HG03175 (cell line): ENCODE measurements at regions not wholly inside any gene's neighbourhood (a gene's known extent, or its start where the extent isn't known, plus 50 kb on each side); places are given as distances from the start of the nearest gene placed in this dataset.
A peak's percentile ranks its signal among the peaks of the same experiment; 100 is the strongest.

Experiments used
- ATAC-seq: cut with Tn5 transposase; IDR thresholded peaks from one replicate; pipeline ENCODE4 v1.9.1; 2021; ENCODE audit warnings: mild to moderate bottlenecking, moderate library complexity; ENCODE audit not compliant: unreplicated experiment

DNA sequence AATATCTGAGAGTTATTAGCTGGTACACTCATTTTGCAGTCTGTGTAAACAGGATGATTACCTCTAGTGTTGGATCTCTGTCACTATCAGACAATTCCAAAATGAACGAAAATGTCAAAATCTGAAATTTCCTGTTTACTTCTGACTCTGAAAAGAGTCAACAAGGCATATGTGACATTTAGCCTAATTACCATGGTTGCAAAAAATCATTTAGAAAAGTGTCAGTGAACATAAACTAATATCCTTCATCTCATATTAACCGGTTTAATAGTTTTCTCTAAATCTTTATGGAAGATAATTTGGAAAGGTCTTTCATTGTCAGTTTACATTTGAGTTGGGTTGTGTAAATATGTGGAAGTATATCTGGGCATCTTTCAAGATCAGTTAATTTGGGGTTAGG is 431.8 kb upstream of the HSF2 start:
- ATAC-seq = no peak

DNA sequence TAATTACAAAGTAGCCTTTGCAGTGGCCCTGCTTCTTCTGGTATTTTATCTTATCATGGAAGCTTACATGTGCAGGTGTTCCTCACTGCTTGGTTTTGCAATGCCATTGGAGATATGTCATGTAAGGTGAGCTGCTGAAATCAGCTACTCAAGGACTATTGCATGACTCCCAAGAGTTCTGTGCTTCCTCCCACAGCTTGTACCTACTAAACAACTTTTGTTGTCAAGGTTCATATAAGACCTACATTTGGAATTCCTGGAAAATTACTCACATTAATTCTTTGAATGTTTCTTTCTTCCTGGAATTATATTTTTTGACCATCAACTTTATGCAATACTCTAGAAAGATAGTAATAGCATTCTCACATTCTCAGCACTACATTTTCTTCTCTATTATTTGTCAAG is 427.5 kb upstream of the HSF2 start:
- ATAC-seq = no peak

- no peak for ATAC-seq
These were observed 414.5 kb upstream of the HSF2 start for GRCh38 chr6:121984956-121985355.

DNA sequence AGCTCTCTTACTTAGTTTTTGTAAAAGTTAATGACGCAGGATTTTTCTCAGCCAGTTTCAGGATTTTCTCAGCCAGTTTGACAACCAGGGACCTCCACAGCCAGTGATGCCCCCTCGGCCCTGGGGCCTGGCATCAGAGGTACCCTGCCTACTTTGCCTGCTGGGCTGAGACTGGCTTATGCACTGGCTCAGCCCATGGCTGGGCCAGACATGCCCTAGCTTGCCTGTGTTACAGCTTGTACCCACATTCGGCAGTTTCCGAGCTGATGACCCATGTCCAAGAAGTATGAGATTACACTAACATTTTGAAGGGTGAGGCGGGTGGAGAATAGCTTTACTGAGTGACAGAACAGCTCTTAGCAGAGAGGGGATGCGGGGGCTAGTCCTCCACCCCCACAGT is 406.1 kb upstream of the HSF2 start:
- ATAC-seq = no peak

DNA sequence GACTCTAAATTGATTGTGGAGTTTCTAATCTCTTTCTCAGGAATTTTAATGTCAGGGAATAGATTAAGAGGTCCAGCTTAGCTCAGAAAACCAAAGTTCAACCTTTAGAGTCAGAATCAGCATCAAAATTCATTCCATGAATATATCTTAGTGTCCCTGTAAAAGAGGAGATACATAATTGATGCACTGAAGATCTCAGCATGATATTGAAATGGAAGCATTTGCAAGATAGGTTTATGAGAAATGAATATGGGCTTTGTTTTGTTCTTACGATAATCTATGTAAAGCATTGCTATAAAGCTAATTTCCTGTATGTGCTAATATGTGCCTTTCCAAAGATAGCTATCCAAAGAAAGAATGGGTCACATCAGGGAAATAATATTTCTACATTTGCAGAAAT is 404.5 kb upstream of the HSF2 start:
- no peak for ATAC-seq

DNA sequence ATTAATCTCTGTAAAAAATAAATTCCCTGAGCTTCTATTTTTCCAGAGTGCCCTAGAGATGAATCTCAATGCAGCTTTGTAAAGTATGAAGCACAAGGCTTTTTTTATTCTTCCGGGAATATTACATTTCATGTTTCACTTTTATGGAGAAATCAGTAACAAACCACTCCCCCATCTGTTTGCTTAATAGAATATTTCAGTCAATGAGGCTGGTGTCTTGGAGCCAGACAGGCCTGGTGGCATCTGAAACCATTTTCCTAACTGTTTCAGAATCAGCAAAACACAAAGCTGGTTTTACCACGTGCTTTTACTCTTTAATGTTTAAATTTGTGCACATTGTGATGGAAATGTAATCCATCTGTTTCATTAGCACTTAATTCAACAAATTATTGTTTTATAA is 400.8 kb upstream of the HSF2 start:
- ATAC-seq = no peak

- no peak for ATAC-seq
These were observed 399.9 kb upstream of the HSF2 start for GRCh38 chr6:121999456-122000065.

- no peak for ATAC-seq
These were observed 393.8 kb upstream of the HSF2 start for GRCh38 chr6:122005661-122006060.

- ATAC-seq = no peak
These were observed 392.1 kb upstream of the HSF2 start for GRCh38 chr6:122007339-122007738.

GRCh38 chr6:122008101-122008999 is 391.1 kb upstream of the HSF2 start:
- no peak for ATAC-seq

DNA sequence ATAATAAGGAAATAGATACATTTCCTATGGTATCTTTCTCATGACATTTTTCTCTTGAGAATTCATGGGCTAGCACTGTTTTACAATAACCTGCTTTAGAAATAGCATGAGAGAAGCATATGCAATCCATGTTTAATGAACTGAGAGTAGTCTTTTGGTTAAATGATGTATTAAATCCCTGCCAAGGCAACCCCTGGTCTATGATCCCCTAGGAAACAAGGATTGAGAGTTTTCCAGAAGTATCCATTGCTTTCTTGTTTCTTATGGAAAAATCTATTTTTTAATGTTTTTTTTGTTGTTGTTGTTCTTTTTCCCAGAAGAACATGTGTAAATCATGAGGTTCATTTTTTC is 390.5 kb upstream of the HSF2 start:
- no peak for ATAC-seq

DNA sequence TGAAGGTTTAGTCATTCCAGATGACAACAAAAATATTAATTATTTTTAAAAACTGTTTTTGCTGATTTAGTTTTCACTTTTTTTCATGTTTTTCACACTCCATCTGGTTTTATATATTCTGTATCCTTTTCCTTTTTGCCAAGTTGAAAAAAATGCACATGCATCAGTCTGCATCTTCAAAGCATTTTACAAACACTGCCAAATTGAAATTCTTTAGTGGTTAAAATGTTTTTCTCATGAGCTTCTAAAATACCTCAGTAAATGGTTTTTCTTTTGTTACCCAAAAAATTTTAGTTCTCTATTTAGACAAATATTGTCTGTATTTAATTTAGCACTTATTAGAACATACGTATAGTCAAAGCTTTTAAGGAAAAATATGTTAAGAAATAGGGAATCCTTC is 386.9 kb upstream of the HSF2 start:
- no peak for ATAC-seq

- no peak for ATAC-seq
These were observed 384.5 kb upstream of the HSF2 start for GRCh38 chr6:122014961-122015360.

- peak; percentile 98 for ATAC-seq
These were observed 378.7 kb upstream of the HSF2 start for GRCh38 chr6:122020588-122021264.

GRCh38 chr6:122025104-122025503 is 374.3 kb upstream of the HSF2 start:
- no peak for ATAC-seq

GRCh38 chr6:122026582-122027369 is 372.7 kb upstream of the HSF2 start:
- no peak for ATAC-seq

- no peak for ATAC-seq
These were observed 370.4 kb upstream of the HSF2 start for GRCh38 chr6:122028933-122029522.

DNA sequence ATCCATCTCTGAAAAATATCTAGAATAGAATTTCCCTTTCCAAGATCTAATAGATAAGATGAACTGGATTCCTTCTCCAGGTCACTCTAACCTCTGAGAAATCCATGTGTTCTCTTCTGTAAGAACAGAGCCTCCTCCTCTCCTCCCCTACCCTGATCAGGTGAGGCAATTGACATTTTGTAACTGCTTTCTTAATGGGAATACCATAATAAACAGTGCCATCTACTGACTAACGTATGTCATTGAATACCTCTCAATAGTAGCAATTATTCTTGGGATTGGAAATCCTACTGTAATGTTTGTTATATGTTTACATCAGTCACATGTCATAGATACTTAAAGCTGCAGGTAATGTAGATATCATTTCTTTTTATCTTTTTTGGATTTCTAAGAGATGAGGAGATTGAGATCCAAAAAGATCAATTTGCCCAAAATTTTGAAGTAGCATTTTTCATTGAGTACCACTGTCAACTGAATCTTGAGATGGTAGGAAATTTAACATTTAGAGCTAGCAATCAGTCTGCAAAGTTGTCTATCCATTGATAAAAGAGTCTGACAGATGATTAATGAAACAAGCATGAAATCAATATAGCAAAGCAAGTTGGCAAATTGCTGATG is 365.8 kb upstream of the HSF2 start:
- peak; percentile 87 for ATAC-seq

GRCh38 chr6:122035173-122035572 is 364.3 kb upstream of the HSF2 start:
- ATAC-seq = no peak

DNA sequence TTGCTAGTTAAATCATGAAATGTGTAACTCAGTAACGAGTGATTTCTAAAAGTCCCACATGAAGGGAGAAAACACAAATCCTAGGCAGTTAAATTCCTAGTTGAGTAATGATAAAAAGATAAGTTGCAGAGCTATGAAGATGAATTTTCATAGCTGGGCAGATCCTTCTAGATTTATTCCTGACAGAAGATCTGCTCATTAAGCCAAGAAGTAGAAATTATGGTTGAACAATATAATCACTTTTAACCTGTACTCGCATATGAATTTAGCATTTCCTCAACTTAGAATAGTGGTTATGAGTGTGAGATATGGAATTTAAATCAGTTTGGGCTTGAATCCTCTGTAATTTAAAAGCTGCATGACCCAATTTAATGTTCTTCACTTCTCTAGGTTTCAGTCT is 359.2 kb upstream of the HSF2 start:
- no peak for ATAC-seq
